GM19455 (cell line): ENCODE measurements at regions not wholly inside any gene's neighbourhood (a gene's known extent, or its start where the extent isn't known, plus 50 kb on each side); places are given as distances from the start of the nearest gene placed in this dataset.
A peak's percentile ranks its signal among the peaks of the same experiment; 100 is the strongest.

Experiments
- ATAC-seq: cut with Tn5 transposase; IDR thresholded peaks from one replicate; pipeline ENCODE4 v1.9.1; 2021; ENCODE audit not compliant: unreplicated experiment

- no peak for ATAC-seq
Observed at GRCh38 chr3:31442755-31443154, 90.0 kb upstream of the STT3B start.

- ATAC-seq: no peak
Observed at GRCh38 chr3:31444220-31445142, 88.2 kb upstream of the STT3B start.

- no peak for ATAC-seq
Observed at GRCh38 chr3:31445701-31446100, 87.0 kb upstream of the STT3B start.

- peak; percentile 72 for ATAC-seq
Observed at GRCh38 chr3:31448035-31448881, 84.5 kb upstream of the STT3B start.

GRCh38 chr3:31448882-31449243 lies 83.9 kb upstream of the STT3B start:
- ATAC-seq: peak; percentile 35

- ATAC-seq: no peak
Observed at GRCh38 chr3:31449318-31449717, 83.4 kb upstream of the STT3B start.

- no peak for ATAC-seq
Observed at GRCh38 chr3:31450345-31450744, 82.4 kb upstream of the STT3B start.

- no peak for ATAC-seq
Observed at GRCh38 chr3:31452495-31453106, 80.1 kb upstream of the STT3B start.

GRCh38 chr3:31453430-31453829 lies 79.3 kb upstream of the STT3B start:
- no peak for ATAC-seq

- no peak for ATAC-seq
Observed at GRCh38 chr3:31455524-31455923, 77.2 kb upstream of the STT3B start.

- no peak for ATAC-seq
Observed at GRCh38 chr3:31456373-31456772, 76.4 kb upstream of the STT3B start.

- no peak for ATAC-seq
Observed at GRCh38 chr3:31461426-31461825, 71.3 kb upstream of the STT3B start.

- ATAC-seq: peak; percentile 79
Observed at GRCh38 chr3:31462050-31462569, 70.6 kb upstream of the STT3B start.

- no peak for ATAC-seq
Observed at GRCh38 chr3:31465999-31466398, 66.7 kb upstream of the STT3B start.

GRCh38 chr3:31466866-31467265 lies 65.9 kb upstream of the STT3B start:
- no peak for ATAC-seq

- no peak for ATAC-seq
Observed at GRCh38 chr3:31468433-31468832, 64.3 kb upstream of the STT3B start.

GRCh38 chr3:31469385-31469784 lies 63.3 kb upstream of the STT3B start:
- ATAC-seq: no peak

GRCh38 chr3:31472479-31473390 lies 60.0 kb upstream of the STT3B start:
- ATAC-seq: no peak

GRCh38 chr3:31476209-31476608 lies 56.5 kb upstream of the STT3B start:
- ATAC-seq: no peak

- ATAC-seq: no peak
Observed at GRCh38 chr3:31479431-31479830, 53.3 kb upstream of the STT3B start.
